WTC11 (cell line): ENCODE measurements at regions not wholly inside any gene's neighbourhood (a gene's known extent, or its start where the extent isn't known, plus 50 kb on each side); places are given as distances from the start of the nearest gene placed in this dataset.

Source experiments
- CBFB ChIP-seq: sonication (generic); formaldehyde crosslinking; IDR thresholded peaks from 2 replicates; pipeline ENCODE4 v1.8.1; 2022; ENCODE audit warnings: mild to moderate bottlenecking, low read depth, missing genetic modification reagents
- CREM ChIP-seq: sonication (generic); formaldehyde crosslinking; IDR thresholded peaks from 2 replicates; pipeline ENCODE4 v1.8.1; 2022; ENCODE audit warnings: mild to moderate bottlenecking, missing genetic modification reagents, moderate library complexity
- CTCF ChIP-seq: fragments of 200-600 bp; IDR thresholded peaks from 2 replicates; pipeline ENCODE4 v1.8.0; 2022; ENCODE audit warnings: antibody characterized with exemption
- ELF4 ChIP-seq: sonication (generic); formaldehyde crosslinking; IDR thresholded peaks from 2 replicates; pipeline ENCODE4 v1.8.1; 2022; ENCODE audit warnings: low read depth, mild to moderate bottlenecking, moderate library complexity, missing genetic modification reagents
- IRF2 ChIP-seq: sonication (generic); formaldehyde crosslinking; IDR thresholded peaks from 2 replicates; pipeline ENCODE4 v1.8.0; 2022; ENCODE audit warnings: low read depth, missing genetic modification reagents, borderline replicate concordance

GRCh38 chr12:113757221-113758002 lies 208.7 kb downstream of the RBM19 start:
- TF ChIP-seq CTCF = no peak
- no peak for TF ChIP-seq IRF2 (CRISPR knock-in tag)
- TF ChIP-seq CBFB (CRISPR knock-in tag) = no peak
- TF ChIP-seq CREM (CRISPR knock-in tag) = no peak
- TF ChIP-seq ELF4 = no peak
